Stomach (tissue), 4 donors: ENCODE measurements at regions not wholly inside any gene's neighbourhood (a gene's known extent, or its start where the extent isn't known, plus 50 kb on each side); places are given as distances from the start of the nearest gene placed in this dataset.

Experiments
- CTCF ChIP-seq, 7 experiments: fragments of 450-650 bp in 4 of 7; fragments of 200-600 bp in 3 of 7; sonication (generic) in 3 of 7; IDR thresholded peaks; one replicate each; pipeline ENCODE4 v1.5.1; 2016 to 2019; ENCODE audit warnings: antibody characterized with exemption in 7 of 7, control low read depth in 2 of 7, mild to moderate bottlenecking in 1 of 7
- EP300 ChIP-seq: sonication (generic); formaldehyde crosslinking; IDR thresholded peaks from one replicate; pipeline ENCODE4 v1.6.1; 2017; ENCODE audit warnings: antibody characterized with exemption
- POLR2A ChIP-seq, 4 donors: fragments of 450-650 bp; IDR thresholded peaks; one replicate each; pipeline ENCODE4 v1.6.1; 2016; ENCODE audit warnings: antibody characterized with exemption in 4 of 4, control low read depth in 2 of 4, mild to moderate bottlenecking in 1 of 4, moderate library complexity in 1 of 4
- POLR2AphosphoS5 ChIP-seq, 3 donors: sonication (generic); formaldehyde crosslinking; IDR thresholded peaks; one replicate each; pipeline ENCODE4 v1.6.1; 2016; ENCODE audit warnings: antibody characterized with exemption in 3 of 3

- no peak for TF ChIP-seq POLR2AphosphoS5 (IDR thresholded peaks at IDR 0.05)
- no peak for TF ChIP-seq POLR2A (IDR thresholded peaks at IDR 0.05)
- no peak for TF ChIP-seq CTCF (IDR thresholded peaks at IDR 0.05)
- TF ChIP-seq EP300, result no peak
Observed at GRCh38 chr15:79190093-79190492, 92.4 kb upstream of the ANKRD34C start.
